ENCODE measurements at regions not wholly inside any gene's neighbourhood (a gene's known extent, or its start where the extent isn't known, plus 50 kb on each side); places are given as distances from the start of the nearest gene placed in this dataset.

DNA sequence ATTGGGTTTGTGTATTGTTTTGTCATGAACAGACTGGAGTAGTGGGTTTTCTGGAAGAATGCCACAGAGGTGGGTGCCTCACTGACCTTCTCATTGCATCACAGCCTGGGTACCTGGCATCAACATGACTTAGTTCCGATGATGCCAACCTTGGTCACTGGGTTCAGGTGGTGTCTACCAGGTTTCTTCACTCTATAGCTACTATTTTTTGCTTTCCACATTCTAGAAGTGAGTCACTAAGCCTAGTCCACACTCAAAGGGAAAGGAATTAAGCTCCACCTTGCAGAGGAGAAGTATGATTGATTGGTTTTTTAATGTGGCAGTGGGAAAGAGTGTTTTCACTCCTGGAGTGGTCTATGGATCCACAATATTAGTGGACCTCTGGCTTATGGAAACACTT lies 391.9 kb downstream of the DMRT2 start:
- TF ChIP-seq EZH2 (IDR thresholded peaks at IDR 0.05; ENCODE audit: low read depth, unreplicated experiment) (no peak), NANOG (IDR thresholded peaks at IDR 0.05; ENCODE audit: borderline replicate concordance) (no peak), EZH2phosphoT487 (IDR thresholded peaks at IDR 0.05; ENCODE audit: unreplicated experiment) (no peak), CREB1 (CRISPR knock-in tag; IDR thresholded peaks at IDR 0.05; ENCODE audit: low read depth) (no peak), ZNF114 (CRISPR knock-in tag; IDR thresholded peaks at IDR 0.05) (no peak), JUNB (IDR thresholded peaks at IDR 0.05; ENCODE audit: unreplicated experiment) (no peak), POLR2AphosphoS5 (IDR thresholded peaks at IDR 0.05; ENCODE audit: low read depth) (no peak), STAT1 (IDR thresholded peaks at IDR 0.05; ENCODE audit: unreplicated experiment) (no peak), ZNF331 (CRISPR knock-in tag; IDR thresholded peaks at IDR 0.05; ENCODE audit: low read depth) (no peak)
- TF ChIP-seq, protein P1, sequence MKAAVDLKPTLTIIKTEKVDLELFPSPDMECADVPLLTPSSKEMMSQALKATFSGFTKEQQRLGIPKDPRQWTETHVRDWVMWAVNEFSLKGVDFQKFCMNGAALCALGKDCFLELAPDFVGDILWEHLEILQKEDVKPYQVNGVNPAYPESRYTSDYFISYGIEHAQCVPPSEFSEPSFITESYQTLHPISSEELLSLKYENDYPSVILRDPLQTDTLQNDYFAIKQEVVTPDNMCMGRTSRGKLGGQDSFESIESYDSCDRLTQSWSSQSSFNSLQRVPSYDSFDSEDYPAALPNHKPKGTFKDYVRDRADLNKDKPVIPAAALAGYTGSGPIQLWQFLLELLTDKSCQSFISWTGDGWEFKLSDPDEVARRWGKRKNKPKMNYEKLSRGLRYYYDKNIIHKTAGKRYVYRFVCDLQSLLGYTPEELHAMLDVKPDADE (IDR thresholded peaks at IDR 0.05) = no peak
- TF ChIP-seq, protein P2, sequence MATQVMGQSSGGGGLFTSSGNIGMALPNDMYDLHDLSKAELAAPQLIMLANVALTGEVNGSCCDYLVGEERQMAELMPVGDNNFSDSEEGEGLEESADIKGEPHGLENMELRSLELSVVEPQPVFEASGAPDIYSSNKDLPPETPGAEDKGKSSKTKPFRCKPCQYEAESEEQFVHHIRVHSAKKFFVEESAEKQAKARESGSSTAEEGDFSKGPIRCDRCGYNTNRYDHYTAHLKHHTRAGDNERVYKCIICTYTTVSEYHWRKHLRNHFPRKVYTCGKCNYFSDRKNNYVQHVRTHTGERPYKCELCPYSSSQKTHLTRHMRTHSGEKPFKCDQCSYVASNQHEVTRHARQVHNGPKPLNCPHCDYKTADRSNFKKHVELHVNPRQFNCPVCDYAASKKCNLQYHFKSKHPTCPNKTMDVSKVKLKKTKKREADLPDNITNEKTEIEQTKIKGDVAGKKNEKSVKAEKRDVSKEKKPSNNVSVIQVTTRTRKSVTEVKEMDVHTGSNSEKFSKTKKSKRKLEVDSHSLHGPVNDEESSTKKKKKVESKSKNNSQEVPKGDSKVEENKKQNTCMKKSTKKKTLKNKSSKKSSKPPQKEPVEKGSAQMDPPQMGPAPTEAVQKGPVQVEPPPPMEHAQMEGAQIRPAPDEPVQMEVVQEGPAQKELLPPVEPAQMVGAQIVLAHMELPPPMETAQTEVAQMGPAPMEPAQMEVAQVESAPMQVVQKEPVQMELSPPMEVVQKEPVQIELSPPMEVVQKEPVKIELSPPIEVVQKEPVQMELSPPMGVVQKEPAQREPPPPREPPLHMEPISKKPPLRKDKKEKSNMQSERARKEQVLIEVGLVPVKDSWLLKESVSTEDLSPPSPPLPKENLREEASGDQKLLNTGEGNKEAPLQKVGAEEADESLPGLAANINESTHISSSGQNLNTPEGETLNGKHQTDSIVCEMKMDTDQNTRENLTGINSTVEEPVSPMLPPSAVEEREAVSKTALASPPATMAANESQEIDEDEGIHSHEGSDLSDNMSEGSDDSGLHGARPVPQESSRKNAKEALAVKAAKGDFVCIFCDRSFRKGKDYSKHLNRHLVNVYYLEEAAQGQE (IDR thresholded peaks at IDR 0.05; ENCODE audit: unreplicated experiment) = no peak
- TF ChIP-seq, protein P3, sequence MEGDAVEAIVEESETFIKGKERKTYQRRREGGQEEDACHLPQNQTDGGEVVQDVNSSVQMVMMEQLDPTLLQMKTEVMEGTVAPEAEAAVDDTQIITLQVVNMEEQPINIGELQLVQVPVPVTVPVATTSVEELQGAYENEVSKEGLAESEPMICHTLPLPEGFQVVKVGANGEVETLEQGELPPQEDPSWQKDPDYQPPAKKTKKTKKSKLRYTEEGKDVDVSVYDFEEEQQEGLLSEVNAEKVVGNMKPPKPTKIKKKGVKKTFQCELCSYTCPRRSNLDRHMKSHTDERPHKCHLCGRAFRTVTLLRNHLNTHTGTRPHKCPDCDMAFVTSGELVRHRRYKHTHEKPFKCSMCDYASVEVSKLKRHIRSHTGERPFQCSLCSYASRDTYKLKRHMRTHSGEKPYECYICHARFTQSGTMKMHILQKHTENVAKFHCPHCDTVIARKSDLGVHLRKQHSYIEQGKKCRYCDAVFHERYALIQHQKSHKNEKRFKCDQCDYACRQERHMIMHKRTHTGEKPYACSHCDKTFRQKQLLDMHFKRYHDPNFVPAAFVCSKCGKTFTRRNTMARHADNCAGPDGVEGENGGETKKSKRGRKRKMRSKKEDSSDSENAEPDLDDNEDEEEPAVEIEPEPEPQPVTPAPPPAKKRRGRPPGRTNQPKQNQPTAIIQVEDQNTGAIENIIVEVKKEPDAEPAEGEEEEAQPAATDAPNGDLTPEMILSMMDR (conservative IDR thresholded peaks at IDR 0.05; ENCODE audit: low read depth in 2 of 2) = no peak
- TF ChIP-seq, protein P4, sequence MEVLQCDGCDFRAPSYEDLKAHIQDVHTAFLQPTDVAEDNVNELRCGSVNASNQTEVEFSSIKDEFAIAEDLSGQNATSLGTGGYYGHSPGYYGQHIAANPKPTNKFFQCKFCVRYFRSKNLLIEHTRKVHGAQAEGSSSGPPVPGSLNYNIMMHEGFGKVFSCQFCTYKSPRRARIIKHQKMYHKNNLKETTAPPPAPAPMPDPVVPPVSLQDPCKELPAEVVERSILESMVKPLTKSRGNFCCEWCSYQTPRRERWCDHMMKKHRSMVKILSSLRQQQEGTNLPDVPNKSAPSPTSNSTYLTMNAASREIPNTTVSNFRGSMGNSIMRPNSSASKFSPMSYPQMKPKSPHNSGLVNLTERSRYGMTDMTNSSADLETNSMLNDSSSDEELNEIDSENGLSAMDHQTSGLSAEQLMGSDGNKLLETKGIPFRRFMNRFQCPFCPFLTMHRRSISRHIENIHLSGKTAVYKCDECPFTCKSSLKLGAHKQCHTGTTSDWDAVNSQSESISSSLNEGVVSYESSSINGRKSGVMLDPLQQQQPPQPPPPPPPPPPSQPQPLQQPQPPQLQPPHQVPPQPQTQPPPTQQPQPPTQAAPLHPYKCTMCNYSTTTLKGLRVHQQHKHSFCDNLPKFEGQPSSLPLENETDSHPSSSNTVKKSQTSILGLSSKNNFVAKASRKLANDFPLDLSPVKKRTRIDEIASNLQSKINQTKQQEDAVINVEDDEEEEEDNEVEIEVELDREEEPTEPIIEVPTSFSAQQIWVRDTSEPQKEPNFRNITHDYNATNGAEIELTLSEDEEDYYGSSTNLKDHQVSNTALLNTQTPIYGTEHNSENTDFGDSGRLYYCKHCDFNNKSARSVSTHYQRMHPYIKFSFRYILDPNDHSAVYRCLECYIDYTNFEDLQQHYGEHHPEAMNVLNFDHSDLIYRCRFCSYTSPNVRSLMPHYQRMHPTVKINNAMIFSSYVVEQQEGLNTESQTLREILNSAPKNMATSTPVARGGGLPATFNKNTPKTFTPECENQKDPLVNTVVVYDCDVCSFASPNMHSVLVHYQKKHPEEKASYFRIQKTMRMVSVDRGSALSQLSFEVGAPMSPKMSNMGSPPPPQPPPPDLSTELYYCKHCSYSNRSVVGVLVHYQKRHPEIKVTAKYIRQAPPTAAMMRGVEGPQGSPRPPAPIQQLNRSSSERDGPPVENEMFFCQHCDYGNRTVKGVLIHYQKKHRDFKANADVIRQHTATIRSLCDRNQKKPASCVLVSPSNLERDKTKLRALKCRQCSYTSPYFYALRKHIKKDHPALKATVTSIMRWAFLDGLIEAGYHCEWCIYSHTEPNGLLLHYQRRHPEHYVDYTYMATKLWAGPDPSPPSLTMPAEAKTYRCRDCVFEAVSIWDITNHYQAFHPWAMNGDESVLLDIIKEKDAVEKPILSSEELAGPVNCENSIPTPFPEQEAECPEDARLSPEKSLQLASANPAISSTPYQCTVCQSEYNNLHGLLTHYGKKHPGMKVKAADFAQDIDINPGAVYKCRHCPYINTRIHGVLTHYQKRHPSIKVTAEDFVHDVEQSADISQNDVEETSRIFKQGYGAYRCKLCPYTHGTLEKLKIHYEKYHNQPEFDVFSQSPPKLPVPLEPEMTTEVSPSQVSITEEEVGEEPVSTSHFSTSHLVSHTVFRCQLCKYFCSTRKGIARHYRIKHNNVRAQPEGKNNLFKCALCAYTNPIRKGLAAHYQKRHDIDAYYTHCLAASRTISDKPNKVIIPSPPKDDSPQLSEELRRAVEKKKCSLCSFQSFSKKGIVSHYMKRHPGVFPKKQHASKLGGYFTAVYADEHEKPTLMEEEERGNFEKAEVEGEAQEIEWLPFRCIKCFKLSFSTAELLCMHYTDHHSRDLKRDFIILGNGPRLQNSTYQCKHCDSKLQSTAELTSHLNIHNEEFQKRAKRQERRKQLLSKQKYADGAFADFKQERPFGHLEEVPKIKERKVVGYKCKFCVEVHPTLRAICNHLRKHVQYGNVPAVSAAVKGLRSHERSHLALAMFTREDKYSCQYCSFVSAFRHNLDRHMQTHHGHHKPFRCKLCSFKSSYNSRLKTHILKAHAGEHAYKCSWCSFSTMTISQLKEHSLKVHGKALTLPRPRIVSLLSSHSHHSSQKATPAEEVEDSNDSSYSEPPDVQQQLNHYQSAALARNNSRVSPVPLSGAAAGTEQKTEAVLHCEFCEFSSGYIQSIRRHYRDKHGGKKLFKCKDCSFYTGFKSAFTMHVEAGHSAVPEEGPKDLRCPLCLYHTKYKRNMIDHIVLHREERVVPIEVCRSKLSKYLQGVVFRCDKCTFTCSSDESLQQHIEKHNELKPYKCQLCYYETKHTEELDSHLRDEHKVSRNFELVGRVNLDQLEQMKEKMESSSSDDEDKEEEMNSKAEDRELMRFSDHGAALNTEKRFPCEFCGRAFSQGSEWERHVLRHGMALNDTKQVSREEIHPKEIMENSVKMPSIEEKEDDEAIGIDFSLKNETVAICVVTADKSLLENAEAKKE (CRISPR knock-in tag; IDR thresholded peaks at IDR 0.05) = no peak
- DNase-seq (ENCODE audit: low spot score) (no peak), ATAC-seq (no peak)
- H3K79me2 ChIP-seq (replicated peaks; ENCODE audit: insufficient read depth) = no peaks in the 10 kb centered on the region
- no peak overlapping the region for H2AFZ ChIP-seq
- no peaks in the 10 kb centered on the region for H3K27me3 ChIP-seq (ENCODE audit: insufficient read depth)
- no peaks in the 10 kb centered on the region for H3K4me1 ChIP-seq (ENCODE audit: insufficient read depth)
- Mint-ChIP-seq H3K27ac (no peak overlapping the region), H3K27me3 (ENCODE audit: insufficient read depth, low read depth, poor library complexity) (no peaks in the 10 kb centered on the region), H3K36me3 (ENCODE audit: low read depth) (no peaks in the 10 kb centered on the region; the same call in 2 of the 3 replicates), H3K4me1 (no peaks in the 10 kb centered on the region), H3K9me3 (no peaks in the 10 kb centered on the region), H3K4me3 (no peak overlapping the region)
- no peaks in the 10 kb centered on the region for H3K36me3 ChIP-seq (ENCODE audit: insufficient read depth)
- H4K20me1 ChIP-seq (replicated peaks; ENCODE audit: insufficient read depth) = no peaks in the 10 kb centered on the region
- H3F3A ChIP-seq (replicated peaks; ENCODE audit: low read depth) = no peaks in the 10 kb centered on the region
- no peaks in the 10 kb centered on the region for H3K9me2 ChIP-seq (ENCODE audit: insufficient read depth)
- no peak overlapping the region for H3K27ac ChIP-seq (ENCODE audit: low read depth)
- H3K4me3 ChIP-seq = no peak overlapping the region
- H3K4me2 ChIP-seq = no peak overlapping the region

Data from GM23338 (cell line).